ENCODE measurements at regions not wholly inside any gene's neighbourhood (a gene's known extent, or its start where the extent isn't known, plus 50 kb on each side); places are given as distances from the start of the nearest gene placed in this dataset.

DNA sequence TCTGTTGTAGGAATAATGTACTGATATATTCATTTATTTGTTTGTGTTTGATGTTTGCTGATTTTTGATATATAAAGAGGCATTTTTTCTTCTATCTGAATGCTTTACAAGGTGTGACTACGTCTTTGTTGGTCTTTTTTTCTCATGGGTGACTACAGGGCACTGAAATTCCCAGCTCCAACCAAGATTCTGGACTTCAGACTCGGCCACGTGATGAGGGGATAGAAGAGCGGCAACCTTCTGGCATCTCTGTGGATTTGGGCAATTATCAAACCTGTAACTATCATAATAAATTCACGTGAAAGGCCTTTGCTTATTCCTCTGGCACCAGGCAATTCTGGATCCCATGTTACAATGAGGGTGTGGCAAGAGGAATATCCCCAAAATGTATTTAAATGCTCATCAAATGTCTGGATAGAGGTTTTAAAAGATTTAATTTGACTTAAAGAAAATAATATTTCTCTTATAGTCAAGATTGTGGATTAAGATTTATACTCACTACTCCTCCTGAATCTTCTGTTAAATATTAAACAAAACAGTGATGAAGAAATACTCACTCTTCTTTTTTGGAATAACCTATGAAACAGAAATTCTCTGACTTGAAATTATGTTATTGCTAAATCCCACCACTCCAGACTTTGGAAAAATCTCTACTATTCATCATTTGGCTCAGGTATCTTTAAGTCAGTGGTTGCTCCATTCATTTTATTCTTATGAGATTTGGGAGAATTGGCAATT, 276.3 kb downstream of the GPR37 start:
- H3K4me3 ChIP-seq (ENCODE audit: low read depth, low read length) = no peak overlapping the region
- no peak for DNase-seq (ENCODE audit: low read depth)
- TF ChIP-seq, protein P1, sequence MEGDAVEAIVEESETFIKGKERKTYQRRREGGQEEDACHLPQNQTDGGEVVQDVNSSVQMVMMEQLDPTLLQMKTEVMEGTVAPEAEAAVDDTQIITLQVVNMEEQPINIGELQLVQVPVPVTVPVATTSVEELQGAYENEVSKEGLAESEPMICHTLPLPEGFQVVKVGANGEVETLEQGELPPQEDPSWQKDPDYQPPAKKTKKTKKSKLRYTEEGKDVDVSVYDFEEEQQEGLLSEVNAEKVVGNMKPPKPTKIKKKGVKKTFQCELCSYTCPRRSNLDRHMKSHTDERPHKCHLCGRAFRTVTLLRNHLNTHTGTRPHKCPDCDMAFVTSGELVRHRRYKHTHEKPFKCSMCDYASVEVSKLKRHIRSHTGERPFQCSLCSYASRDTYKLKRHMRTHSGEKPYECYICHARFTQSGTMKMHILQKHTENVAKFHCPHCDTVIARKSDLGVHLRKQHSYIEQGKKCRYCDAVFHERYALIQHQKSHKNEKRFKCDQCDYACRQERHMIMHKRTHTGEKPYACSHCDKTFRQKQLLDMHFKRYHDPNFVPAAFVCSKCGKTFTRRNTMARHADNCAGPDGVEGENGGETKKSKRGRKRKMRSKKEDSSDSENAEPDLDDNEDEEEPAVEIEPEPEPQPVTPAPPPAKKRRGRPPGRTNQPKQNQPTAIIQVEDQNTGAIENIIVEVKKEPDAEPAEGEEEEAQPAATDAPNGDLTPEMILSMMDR (conservative IDR thresholded peaks at IDR 0.05; ENCODE audit: low read depth, low read length) = no peak

DNA sequence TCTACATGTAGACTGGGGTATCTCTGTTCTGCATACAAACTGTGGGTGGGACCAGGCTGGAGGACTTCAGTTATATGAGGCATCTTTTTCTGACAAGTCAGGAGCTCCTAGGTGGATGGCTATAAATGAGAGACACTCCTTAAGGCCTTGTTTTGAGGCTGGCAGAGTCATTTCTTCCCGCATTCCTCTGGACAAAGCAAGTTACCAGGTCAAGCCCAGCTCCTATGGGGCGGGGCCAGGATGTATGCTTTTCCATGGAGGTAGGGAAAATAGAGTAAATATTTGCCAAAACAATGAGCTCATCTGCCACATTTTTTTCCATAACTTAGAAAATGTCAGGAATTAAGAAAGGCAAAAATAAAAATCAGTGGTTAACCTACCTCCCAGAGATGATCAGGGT, 283.4 kb downstream of the GPR37 start:
- H3K4me3 ChIP-seq (ENCODE audit: low read depth, low read length) = no peak overlapping the region
- TF ChIP-seq, protein P1 (conservative IDR thresholded peaks at IDR 0.05; ENCODE audit: low read depth, low read length) = no peak
- DNase-seq (ENCODE audit: low read depth) = no peak

DNA sequence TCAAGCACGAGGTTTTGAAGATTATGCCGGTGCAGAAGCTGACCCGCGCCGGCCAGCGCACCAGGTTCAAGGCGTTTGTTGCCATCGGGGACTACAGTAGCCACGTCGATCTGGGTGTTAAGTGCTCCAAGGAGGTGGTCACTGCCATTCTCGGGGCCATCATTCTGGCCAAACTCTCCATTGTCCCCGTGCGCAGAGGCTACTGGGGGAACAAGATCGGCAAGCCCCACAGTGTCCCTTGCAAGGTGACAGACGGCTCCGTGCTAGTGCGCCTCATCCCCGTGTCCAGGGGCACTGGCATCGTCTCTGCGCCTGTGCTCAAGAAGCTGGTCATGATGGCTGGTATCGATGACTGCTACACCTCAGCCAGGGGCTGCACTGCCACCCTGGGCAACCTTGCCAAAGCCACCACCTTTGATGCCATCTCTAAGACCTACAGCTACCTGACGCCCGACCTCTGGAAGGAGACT, 284.7 kb downstream of the GPR37 start:
- no peak overlapping the region for H3K4me3 ChIP-seq (ENCODE audit: low read depth, low read length)
- DNase-seq (ENCODE audit: low read depth) = no peak
- TF ChIP-seq, protein P1 (conservative IDR thresholded peaks at IDR 0.05; ENCODE audit: low read depth, low read length) = no peak

DNA sequence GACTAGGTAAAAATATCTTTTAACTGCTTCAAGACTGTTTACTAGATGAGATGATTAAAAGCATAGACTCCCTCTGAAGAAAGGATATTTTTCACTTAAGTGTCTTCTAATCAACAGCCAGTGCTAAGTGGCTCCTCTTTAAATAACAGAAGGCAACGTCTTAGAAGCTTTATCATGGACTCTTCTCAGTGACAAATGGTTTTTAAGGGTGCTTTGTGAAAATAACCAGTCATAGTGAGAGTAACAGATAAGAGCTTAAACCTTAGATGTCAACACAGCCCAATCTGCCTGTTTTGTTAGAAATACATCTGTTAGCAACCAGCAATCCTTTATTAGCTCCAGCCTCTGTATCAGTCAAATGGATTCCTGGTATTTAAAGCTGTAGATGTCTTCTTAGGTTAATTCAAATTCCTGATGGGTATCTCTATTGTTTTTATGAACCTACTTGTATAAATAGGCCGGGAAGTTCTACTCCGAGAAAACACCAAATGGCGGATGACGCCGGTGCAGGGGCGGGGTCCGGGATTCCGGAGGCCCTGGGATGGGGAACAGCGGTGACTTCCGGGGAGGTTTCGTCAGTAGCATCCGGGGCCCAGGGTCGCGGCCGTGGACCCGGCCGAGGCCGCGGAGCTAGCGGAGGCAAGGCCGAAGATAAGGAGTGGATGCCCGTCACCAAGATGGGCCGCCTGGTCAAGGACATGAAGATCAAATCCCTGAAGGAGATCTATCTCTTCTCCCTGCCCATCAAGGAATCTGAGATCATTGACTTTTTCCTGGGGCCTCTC, 285.4 kb downstream of the GPR37 start:
- H3K4me3 ChIP-seq (ENCODE audit: low read depth, low read length) = no peak overlapping the region
- TF ChIP-seq, protein P1 (conservative IDR thresholded peaks at IDR 0.05; ENCODE audit: low read depth, low read length) = no peak

DNA sequence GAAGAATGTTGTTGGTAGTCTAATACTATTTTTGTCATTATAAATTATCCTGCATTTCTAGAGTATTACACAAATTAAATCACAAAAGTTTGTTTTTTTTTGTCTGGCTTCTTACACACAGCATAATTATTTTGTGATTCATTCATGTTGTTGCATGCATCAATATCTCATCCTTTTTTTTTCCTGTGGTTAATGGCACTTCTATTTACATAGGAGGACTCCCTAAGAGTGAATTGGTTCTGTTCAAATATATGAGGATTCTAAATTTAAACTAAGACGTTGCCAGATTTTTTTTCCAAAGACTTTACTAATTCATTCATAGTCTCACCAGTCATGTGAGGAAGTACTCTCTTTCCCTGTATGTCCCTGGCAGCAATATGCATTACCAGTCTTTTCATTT, 303.3 kb downstream of the GPR37 start:
- DNase-seq (ENCODE audit: low read depth) = no peak
- TF ChIP-seq, protein P1 (conservative IDR thresholded peaks at IDR 0.05; ENCODE audit: low read depth, low read length) = no peak
- no peak overlapping the region for H3K4me3 ChIP-seq (ENCODE audit: low read depth, low read length)

More for the DNA sequence above, 285.4 kb downstream of the GPR37 start:
- DNase-seq (ENCODE audit: low read depth) = no peak

DNA sequence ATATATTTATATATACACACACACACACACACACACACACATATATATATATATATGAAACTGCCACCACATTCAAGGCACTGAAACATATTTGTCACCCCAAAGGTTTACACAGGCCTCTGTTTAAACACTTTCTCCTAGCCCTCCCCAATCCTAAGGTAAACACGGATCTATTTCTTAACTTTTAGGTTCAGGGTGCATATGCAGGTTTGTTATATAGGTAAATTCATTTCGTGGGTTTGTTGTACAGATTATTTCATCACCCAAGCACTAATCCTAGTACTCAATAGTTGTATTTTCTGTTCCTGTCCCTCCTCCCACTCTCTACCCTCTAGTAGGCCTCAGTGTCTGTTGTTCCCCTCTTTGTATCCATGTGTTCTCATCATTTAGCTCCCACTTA, 305.0 kb downstream of the GPR37 start:
- no peak for DNase-seq (ENCODE audit: low read depth)
- TF ChIP-seq, protein P1 (conservative IDR thresholded peaks at IDR 0.05; ENCODE audit: low read depth, low read length) = no peak
- H3K4me3 ChIP-seq (ENCODE audit: low read depth, low read length) = no peak overlapping the region
